ENCODE measurements at regions not wholly inside any gene's neighbourhood (a gene's known extent, or its start where the extent isn't known, plus 50 kb on each side); places are given as distances from the start of the nearest gene placed in this dataset.
"Not testable (repeated sequence)": the region's sequence is repeated elsewhere in the genome, so short reads cannot be mapped to it uniquely, and the experiment has no call there.

DNA sequence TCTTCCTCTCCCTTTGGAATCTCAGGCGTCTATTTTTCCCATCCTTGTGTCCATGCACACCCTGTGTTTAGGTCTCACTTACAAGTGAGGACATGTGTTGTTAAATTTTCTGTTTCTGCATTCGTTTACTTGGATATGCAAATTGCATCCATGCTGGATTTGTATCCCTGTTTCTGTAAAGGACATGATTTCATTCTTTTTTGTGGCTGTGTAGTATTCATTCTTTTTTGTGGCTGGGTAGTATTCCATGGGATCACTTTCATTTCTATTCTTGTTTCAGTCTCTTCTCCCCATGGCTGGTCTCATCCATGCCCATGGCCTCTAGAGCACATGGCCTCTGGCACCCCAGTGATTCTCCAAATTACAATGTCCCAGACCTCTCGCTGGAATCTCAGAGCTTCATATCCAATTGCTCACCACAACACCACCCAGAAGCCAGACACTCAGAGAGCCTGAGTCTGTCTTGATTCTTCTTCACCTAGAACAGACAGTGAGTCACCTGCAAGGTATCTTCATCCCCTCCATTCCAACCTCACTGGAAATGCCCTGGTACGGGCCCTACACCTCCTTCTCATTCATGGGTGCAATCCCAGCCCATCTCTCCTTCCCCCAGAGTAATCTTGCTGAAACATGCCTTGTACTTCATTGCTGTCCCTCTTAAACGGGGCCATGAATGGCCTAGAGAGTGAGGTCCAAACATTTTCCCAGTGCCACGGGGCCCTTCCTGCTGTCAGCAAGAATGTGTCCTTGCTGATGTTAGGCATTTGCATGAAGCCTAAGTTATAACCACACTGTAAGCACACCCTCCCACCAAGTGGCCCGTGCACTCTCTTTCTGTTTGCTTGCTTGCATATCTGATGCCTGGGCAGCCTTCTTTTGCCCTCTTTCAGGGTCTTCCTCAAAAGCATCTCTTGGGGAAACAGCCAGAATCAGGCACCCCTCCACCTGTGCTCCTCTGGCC lies 476.2 kb upstream of the TSHZ3 start:
- no peak for DNase-seq

DNA sequence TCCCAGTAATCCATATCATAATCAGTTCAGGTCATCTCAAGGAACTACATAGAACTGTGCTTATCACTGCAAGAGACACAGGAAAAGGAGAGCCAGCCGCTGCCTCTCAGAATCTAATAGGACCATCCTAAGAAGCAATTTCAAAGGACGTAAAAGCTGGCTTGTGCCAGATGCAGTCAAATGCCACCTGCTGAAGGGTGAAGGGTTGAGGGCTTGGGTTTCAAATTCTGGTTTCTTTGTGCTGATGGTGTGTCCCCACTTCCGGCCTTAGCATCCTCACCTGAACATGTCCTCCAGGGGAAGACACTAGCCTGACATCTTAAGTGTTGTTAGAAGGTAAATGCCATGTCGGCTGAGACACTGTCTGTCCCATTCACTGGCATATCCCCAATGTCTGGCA lies 477.1 kb upstream of the TSHZ3 start:
- no peak for DNase-seq

DNA sequence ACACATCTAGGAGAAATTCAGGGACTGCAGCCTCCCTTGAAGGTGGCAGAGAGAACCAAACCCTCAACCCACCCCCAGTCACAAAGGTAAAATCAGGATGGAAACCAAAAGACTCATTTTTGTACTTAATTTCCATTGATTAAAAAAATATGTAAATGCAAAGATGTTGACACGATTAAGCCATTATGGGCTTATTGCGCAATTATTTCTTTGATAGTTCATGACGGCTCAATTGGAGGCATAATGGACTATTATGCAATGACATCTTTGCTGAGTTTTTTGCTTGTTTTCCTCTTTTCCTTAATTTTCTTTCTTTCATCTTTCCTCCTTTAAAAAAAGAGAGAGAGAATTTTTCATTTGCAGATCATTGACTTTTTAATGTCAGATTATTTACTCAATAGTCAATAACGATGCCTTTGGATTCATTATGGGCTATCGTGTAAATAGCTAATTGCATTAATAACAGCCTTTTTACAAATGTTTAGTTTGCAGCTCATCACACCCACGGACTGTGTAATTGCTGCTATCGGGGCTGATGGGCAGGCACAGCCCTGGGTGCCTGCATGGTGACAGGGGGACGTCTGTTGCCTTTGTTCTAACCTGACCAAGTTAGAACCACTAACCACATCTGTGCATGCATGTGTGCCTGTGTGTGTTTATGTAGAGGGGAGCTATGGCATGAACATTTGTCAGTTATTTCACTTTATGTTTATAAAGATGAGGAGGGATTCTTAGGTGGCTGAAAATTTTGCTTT lies 482.4 kb upstream of the TSHZ3 start:
- no peak for DNase-seq

DNA sequence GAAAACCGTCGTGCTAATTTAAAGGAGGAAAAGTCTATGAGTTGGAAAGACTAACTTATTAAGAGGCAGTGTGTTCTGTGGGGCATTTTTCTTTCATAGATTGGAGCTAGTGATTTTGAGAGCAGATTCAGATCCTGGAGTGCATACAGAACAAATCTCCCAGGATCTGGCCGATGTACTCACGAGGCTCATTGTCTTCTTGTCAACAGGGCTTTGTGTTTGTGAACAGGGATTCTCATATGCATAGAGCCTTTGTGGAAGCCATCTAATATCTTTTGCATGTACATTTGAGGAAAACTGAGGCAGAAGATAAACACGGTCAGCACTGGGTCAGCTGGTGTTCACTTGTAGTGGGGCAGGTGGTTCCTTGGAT lies 482.9 kb upstream of the TSHZ3 start:
- DNase-seq: no peak

DNA sequence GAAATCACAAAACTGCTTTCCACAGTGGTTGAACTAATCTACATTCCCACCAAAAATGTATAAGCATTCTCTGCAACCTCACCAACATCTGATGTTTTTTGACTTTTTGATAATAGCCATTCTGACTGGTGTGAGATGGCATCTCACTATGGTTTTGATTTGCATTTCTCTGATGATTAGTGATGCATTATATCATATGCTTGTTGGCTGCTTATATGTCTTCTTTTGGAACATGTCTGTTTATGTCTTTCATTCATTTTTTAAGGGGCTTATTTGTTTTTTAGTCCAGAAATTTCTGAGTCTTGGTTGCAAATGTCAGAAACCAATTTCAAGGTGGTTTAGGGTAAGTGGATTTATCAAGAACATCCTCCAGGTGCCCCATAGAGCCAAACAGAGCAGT lies 484.8 kb upstream of the TSHZ3 start:
- no peak for DNase-seq

DNA sequence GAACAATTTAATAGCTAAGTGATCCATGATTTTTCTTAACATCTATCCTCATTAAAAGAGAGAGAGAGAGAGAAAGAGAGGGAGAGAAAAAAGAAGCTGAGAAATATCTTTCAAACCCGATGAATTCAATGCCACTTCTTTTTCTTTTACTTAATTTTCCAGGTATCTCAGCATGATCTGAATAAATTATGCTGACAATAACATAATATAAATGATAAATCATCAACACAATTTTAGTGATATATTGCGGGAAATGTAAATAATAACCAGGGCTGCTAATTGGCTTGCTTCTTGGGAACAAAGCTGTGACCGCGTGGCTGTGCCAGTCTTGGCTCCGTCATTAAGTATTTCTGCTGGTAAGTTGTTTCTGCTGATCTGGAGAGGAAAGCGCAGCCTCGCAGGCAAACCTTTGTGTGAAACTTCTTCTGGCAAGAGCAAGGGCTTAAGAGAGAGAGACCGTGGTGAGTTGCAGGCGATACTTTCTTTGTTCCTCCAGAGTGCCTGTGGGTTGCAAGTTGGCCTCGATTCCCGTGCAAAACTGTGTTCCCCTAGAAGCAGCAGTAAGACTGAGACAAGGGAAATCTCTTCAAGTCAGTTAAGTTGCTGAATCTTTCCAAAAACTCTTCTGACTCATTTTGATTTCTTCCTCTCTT lies 489.1 kb upstream of the TSHZ3 start:
- DNase-seq: no peak

DNA sequence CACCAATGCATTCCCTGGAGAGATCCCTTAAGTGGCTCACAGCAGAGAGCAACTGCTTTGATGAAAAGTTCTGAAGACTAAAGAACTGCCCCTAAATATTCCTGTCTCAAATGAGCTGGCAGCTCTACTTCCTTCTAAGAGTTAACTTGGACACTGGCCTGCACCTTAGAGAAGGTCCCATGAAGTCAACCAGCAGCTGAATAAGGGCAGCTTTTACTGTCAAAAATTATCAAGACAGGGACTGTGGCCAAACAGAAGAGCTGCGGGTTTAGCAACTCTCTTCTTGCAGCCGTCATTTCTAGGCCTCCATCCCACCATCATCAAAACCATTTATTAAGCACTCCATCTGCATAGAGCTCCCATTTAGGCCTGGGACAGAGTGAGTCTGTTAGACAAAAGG lies 491.1 kb upstream of the TSHZ3 start:
- DNase-seq: no peak

DNA sequence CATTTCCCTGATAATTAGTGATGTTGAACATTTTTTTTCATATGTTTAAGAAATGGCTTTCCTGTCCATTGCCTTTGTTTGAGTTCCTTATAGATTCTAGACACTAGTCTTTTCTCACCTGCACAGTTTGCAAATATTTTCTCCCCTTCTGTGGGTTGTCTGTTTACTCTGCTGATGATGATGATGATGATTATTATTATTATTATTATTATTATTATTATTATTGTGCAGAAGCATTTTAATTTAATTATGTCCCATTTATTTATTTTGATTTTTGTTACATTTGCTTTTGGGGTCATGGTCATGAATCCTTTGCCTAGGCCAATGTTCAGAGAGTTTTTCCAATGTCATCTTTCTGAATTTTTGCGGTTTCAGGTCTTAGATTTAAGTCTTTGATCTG lies 492.5 kb upstream of the TSHZ3 start:
- no peak for DNase-seq

DNA sequence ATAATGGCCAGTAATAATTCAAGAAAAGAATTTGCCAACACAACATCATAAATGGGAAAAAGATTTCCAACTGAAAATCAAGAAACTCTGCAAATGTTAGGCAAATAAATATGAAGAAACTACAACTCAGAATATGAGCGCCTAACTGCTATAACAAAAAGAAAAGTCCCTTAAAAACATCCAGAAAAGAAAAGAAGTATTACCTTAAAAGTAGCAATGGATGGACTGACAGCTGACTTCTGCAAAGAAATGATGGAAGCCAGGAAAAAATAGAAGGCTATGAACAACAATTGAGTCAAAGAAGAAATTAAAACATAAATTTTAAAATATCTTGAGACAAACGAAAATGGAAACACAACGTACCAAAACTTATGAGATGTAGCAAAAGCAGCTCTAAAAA lies 482.3 kb upstream of the ZNF507 start:
- no peak for DNase-seq

DNA sequence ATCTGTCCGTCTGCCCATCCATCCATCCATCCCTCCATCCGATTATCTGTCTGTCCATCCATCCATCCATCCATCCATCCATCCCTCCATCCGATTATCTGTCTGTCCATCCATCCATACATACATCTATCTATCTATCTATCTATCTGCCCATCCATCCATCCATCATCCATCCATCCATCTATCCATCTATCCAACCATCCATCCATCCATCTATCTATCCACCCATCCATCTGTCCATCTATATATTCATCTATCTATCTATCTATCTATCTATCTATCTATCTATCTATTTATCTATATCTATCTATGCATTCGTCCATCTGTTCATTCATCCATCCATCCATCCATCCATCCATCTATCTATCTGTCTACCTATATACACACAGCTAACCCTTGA lies 471.1 kb upstream of the ZNF507 start:
- no peak for DNase-seq

DNA sequence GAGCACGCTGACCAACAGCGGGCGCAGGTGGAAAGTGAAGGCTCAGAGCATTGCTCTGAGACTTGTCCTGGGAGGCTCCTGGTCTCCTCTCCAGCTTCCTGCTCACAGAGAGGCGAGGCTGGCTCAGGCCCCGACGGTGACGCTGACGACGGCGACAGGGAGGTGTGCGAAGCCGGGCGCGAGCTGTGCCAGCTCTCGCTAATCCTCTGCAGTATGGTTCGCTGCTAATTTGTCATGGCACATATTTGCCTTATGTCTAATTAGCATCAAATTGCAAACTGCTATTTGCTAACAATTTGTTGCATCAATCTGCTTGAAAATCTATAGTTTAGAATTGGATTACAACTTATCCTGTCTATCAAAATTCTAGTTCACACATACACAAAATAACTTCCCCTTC lies 469.8 kb upstream of the ZNF507 start:
- no peak for DNase-seq

DNA sequence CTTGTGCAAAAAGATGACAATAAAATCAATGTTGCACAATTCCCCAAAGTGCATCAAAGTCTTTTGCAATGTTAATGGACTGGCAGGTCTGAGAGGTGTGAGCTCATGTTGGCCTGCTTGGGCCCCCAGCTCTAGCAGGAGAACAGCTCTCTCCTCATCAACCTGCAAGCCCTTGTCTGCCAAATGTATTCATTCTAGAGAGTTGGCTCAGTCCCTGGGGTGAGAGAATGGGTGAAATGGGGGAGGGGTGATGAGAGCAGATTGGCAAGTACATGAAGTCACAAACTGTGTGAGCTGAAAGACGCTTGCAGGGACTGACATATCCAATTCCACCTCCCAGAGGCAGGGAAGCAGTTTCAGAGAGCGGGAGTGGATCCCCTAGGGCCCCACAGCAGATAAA lies 465.1 kb upstream of the ZNF507 start:
- no peak for DNase-seq

DNA sequence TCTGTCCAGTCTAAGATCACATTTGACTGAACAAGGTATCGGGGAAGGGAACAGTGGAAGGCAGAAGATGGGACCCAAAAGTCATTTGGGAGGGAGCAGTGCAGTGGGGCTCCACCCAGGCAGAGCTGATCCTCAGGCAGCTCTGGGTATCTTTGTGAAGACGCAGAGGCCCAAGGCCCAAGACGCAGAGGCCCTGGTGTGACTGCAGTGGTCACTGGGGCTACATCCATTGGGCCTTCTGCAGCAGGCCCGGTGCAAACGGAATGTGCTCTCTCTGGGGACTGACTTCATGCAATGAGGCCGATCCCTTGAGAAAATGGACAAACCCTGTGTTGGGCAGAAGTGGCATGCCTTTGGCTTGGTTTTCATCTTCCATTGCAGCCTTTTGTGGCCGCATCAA lies 463.4 kb upstream of the ZNF507 start:
- no peak for DNase-seq

DNA sequence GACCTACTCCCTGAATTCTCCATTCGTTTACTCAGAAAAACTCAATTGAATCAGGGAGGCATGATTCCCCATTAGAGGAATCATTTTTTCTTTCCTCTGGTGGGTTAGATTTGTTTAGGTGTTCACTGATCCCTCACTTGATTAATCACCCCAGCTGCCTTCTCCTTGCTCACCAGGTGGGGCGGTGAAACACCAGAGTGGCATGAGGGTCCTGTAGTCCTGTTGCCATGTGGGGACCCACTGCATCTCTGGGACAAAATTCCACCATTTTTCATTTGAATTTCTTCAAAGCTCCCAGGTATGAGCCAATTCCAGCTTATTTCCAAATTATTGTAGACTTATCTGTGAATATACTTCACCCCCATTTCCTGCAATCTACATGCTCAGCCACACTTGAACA lies 462.7 kb upstream of the ZNF507 start:
- no peak for DNase-seq

DNA sequence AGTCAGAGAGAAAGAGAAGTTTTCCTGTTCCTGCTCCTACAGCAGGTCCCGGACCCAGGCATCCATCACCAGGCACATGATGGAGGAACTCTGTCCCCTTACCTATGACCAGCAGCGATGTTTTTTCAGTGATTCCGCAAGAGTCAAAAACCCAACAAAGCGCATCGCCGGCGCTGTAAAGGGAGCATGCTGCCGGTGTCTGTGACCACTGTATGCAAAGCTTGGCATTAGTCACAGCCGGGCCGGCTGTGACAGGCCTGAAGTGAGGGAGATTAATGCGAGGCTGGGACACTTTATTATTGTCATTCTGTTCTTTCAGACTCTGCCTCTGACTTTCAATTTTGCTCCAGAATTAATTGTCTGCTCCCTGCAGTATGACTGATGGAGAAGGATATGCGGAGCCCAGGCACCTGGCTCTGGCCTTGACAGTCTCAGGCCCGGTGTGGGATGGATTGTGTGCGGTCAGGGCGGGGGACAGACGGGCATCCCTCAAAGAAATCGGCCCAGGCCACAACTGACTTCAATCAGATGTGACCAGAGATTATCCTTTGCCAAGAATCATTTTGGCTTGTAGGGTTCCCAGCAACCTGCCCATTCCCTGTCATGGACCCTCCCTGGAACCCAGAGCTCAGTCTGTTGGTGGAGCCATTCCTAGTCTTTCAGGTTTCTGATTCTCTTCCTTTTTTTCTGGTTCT lies 462.0 kb upstream of the ZNF507 start:
- DNase-seq: no peak

DNA sequence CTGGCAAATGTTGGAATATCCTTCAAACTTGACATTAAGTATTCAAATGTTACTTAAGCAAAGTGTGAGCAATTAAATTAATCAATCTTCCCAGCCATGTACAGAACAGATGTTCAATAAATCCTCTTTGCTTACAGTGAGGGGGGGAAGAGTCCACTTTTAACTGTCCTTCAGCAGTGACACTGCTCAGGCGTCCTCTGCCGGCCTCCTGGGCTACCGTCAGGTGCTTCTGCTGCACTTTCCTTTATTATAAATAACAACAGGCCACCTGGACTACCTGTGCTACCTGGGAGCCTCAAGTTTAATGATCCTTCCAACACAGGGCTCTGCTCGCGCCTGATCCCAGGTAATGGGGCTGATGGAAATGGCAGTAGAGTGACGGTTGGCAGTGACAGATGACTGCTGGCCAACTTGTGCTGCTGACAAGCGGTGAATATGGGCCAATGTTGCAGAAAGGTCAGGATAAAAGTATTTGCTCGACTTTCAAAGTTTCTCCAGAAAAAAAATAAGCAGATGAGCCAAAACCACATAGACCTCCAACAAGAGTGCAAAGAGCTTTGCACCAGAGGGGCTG lies 460.0 kb upstream of the ZNF507 start:
- DNase-seq: no peak

DNA sequence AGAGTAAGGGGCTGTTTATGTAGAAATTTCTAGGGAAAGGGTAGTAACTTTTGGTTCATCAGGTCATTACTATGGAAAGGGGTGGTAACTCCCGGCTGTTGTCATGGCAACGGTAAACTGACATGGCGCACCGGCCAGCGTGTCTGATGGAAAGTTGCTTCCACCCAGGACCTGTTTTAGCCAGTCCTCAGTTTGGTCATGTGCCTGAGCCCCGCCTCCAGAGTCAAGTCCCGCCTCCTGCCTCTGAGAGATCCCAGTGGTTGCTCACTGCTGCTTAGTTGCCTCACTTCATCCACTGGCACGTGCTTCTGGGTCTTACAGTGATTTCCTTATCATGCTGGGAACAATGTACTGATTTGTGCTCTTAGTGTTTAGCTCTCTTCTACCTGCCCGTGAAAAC lies 455.2 kb upstream of the ZNF507 start:
- no peak for DNase-seq

DNA sequence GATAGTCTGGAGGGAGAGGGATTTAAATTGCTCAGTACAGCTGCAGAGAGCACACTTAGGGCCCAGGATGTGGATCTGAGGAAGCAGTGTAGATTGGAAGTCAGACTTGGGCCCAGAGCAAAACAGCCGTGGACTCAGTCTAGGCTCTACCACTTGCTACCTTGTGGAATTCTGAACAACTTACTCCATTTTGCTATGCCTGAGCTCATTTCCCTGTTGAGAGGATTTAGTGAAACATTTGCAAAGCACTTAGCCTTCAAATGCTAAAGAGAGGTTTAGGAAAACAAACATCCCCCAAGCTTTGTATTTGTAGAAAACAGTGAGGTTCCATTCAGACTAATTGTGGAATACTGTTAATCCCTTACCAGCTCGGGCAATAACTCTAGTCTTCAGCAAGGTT lies 453.4 kb upstream of the ZNF507 start:
- DNase-seq: no peak

DNA sequence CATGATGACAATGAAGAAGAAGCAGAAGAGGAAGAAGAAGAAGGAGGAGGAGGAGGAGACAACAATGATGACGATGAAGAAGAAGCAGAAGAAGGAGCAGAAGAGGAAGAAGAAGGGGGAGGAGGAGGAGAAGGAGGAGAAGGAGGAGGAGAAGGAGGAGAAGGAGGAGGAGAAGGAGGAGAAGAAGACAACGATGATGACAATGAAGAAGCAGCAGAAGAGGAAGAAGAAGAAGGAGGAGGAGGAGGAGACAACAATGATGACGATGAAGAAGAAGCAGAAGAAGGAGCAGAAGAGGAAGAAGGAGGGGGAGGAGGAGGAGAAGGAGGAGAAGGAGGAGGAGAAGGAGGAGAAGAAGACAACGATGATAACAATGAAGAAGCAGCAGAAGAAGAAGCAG lies 451.9 kb upstream of the ZNF507 start:
- DNase-seq: not testable (repeated sequence)

DNA sequence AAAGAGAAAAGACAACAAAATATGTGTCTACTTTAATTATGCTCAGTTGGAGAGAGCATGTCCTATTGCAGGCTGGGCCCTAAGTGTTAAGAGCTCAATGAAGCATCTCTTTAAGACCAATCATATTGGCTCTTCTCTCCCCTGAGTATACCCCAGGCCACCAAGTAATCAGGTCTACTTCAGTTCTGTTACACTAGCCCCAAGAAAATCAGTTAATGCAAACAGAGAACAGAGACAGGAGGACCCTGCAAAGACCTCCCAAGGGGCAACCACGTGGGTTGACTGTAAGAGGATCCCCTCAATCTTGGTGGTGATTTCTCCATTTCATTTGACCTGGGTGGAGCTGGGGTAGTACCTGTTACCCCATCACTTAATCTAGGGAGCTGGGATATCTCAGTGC lies 451.0 kb upstream of the ZNF507 start:
- DNase-seq: no peak

DNA sequence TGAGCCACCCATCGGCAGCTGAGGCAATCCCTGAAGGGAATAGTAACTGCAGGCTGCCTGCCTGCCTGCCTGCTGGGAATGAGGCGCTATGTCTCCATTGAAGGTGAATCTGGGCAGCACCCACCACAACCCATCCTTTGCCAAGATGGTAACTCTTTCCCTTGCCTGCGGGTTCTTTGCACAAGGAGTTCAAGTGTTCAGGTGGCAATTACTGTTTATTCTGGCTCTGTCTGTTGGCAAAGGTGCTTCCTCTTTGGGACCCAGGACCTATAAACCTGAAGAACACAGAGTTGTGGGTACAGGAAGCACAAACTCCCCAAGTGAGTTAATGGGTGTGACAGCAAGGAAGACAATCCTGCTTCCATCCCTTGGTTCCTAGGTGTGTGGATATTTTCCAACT lies 448.1 kb upstream of the ZNF507 start:
- DNase-seq: no peak

DNA sequence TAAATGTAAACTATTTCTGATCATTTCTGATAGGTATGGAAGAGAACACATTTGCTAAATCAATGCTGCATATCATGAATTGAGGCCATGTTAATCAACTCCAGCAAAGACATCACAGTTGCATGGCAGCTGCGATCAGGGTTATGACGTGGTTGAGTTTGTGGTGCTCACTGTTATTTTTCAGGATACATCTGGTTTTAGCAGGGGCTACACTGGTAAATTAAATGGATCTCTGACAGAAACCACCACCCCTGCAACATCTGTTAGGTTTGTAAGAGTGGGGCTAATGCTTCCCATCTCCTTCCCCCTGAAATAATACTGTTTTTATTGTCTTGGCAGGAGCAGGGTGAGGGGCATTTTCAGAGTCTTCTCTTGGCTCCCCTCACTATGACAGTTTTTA lies 444.4 kb upstream of the ZNF507 start:
- no peak for DNase-seq

DNA sequence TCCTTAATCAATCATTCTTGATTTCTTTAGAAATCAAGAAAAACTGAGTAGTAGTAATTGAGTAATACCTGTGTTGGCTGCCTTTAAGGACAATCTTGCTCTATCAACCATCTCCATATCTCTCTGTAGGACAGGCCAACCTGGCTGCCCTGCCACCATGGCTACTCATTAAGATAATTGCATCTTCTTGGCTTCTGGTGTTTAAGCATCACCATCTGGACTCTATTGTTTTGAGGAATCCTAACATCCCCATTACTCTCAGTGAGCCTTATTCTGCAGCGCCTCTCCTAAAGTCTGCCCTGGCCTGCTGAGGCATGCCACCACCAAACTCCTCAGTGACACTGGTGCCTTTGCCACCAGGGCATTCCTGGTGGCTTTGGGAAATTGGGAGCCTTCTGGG lies 442.6 kb upstream of the ZNF507 start:
- DNase-seq: no peak

Measured in activated effector memory CD4-positive, alpha-beta T cell treated with Interleukin-2 at 50 U/mL for 16 hours (primary cell).